Left lung (tissue), 4 donors: ENCODE measurements at regions not wholly inside any gene's neighbourhood (a gene's known extent, or its start where the extent isn't known, plus 50 kb on each side); places are given as distances from the start of the nearest gene placed in this dataset.

ENCODE experiments used
- ATAC-seq: fragments of 200-7000 bp; cut with Tn5 transposase; one replicate; pipeline ENCODE4 v1.9.1; 2020; ENCODE audit warnings: moderate library complexity
- DNase-seq, 4 donors: peaks; one replicate each; pipeline ENCODE4 v3.0.0-alpha.2; 2013 to 2020
- H3K27ac ChIP-seq, 2 donors: fragments of 200-600 bp; sonication (generic) in 1 of 2; one replicate each; pipeline versions ENCODE4 v1.5.0 to v1.8.0; 2020 to 2021
- H3K27me3 ChIP-seq, 2 donors: fragments of 200-600 bp; sonication (generic) in 1 of 2; one replicate each; pipeline versions ENCODE4 v1.5.0 to v1.8.0; 2020 to 2021
- H3K36me3 ChIP-seq, 2 donors: fragments of 200-600 bp; sonication (generic) in 1 of 2; one replicate each; pipeline versions ENCODE4 v1.5.0 to v1.8.0; 2020 to 2021
- H3K4me1 ChIP-seq, 2 donors: fragments of 200-600 bp; one replicate each; pipeline ENCODE4 v1.8.0; 2021
- H3K4me3 ChIP-seq, 2 donors: fragments of 200-600 bp; sonication (generic) in 1 of 2; one replicate each; pipeline versions ENCODE4 v1.5.0 to v1.8.0; 2020 to 2021; ENCODE audit warnings: mild to moderate bottlenecking in 1 of 2
- H3K9me3 ChIP-seq, 2 donors: fragments of 200-600 bp; sonication (generic) in 1 of 2; one replicate each; pipeline versions ENCODE4 v1.5.0 to v1.8.0; 2020 to 2021
- CTCF ChIP-seq, 2 donors: fragments of 200-600 bp; sonication (generic) in 1 of 2; IDR thresholded peaks; one replicate each; pipeline versions ENCODE4 v1.5.0 to v1.8.0; 2021; ENCODE audit warnings: antibody characterized with exemption in 2 of 2
- intact Hi-C, 2 donors: fragments of 100-400 bp; cut with DNase I; formaldehyde crosslinking; loops; one replicate each; pipeline versions ENCODE4 v1.11.2 to v1.14.2; 2022
- donor health status: DM: no; HTN: yes; CAD: no.
- donor health status: DM: no; HTN: no; CAD: no.

GRCh38 chr13:22253107-22253506, 582.2 kb downstream of the FGF9 start:
- H3K4me1 ChIP-seq: no peaks in the 10 kb centered on the region
- intact Hi-C loops: no loop called here

GRCh38 chr13:22256111-22256639, 585.3 kb downstream of the FGF9 start:
- DNase-seq (no peak), ATAC-seq (no peak)
- no peaks in the 10 kb centered on the region for H3K36me3 ChIP-seq
- TF ChIP-seq CTCF (IDR thresholded peaks at IDR 0.05): no peak
- no peaks in the 10 kb centered on the region for H3K4me1 ChIP-seq
- no peaks in the 10 kb centered on the region for H3K9me3 ChIP-seq
- intact Hi-C loops: no loop called here
- H3K4me3 ChIP-seq: no peak overlapping the region
- H3K27ac ChIP-seq: no peak overlapping the region
- no peaks in the 10 kb centered on the region for H3K27me3 ChIP-seq

More at GRCh38 chr13:22253107-22253506, 582.2 kb downstream of the FGF9 start:
- TF ChIP-seq CTCF (IDR thresholded peaks at IDR 0.05): no peak
- no peaks in the 10 kb centered on the region for H3K36me3 ChIP-seq
- no peak overlapping the region for H3K27ac ChIP-seq
- H3K4me3 ChIP-seq: no peak overlapping the region
- DNase-seq: no peak
- no peak for ATAC-seq
- H3K27me3 ChIP-seq: no peaks in the 10 kb centered on the region
- no peaks in the 10 kb centered on the region for H3K9me3 ChIP-seq

GRCh38 chr13:22262001-22262885, 591.4 kb downstream of the FGF9 start:
- intact Hi-C loops: no loop called here

GRCh38 chr13:22263185-22263584, 592.3 kb downstream of the FGF9 start:
- H3K4me1 ChIP-seq: no peaks in the 10 kb centered on the region
- no peak for DNase-seq
- H3K4me3 ChIP-seq: no peak overlapping the region
- ATAC-seq: no peak
- no peak for TF ChIP-seq CTCF (IDR thresholded peaks at IDR 0.05)
- no peaks in the 10 kb centered on the region for H3K27me3 ChIP-seq
- no peaks in the 10 kb centered on the region for H3K36me3 ChIP-seq
- intact Hi-C loops: no loop called here
- H3K27ac ChIP-seq: no peak overlapping the region
- H3K9me3 ChIP-seq: no peaks in the 10 kb centered on the region

More at GRCh38 chr13:22262001-22262885, 591.4 kb downstream of the FGF9 start:
- H3K36me3 ChIP-seq: no peaks in the 10 kb centered on the region
- H3K27ac ChIP-seq: no peak overlapping the region
- peak in 2 of 4 donors; percentile 18 to 25 for DNase-seq
- no peak for TF ChIP-seq CTCF (IDR thresholded peaks at IDR 0.05)
- ATAC-seq: no peak
- H3K4me3 ChIP-seq: no peak overlapping the region
- no peaks in the 10 kb centered on the region for H3K4me1 ChIP-seq
- H3K9me3 ChIP-seq: no peaks in the 10 kb centered on the region
- H3K27me3 ChIP-seq: no peaks in the 10 kb centered on the region

- DNase-seq: no peak
- H3K27me3 ChIP-seq: no peaks in the 10 kb centered on the region
- H3K4me3 ChIP-seq: no peak overlapping the region
- ATAC-seq: no peak
- H3K27ac ChIP-seq: no peak overlapping the region
- no peak for TF ChIP-seq CTCF (IDR thresholded peaks at IDR 0.05)
- no peaks in the 10 kb centered on the region for H3K4me1 ChIP-seq
- no peaks in the 10 kb centered on the region for H3K9me3 ChIP-seq
- no peaks in the 10 kb centered on the region for H3K36me3 ChIP-seq
- intact Hi-C loops: no loop called here
Measured at GRCh38 chr13:22265563-22265962, 594.7 kb downstream of the FGF9 start.
